Right lobe of liver (tissue), 6 donors: ENCODE measurements at regions not wholly inside any gene's neighbourhood (a gene's known extent, or its start where the extent isn't known, plus 50 kb on each side); places are given as distances from the start of the nearest gene placed in this dataset.

Experiments used
- ATAC-seq, 4 donors: fragments of 200-7000 bp; cut with Tn5 transposase; one replicate each; pipeline ENCODE4 v1.9.1; 2020; ENCODE audit warnings: mild to moderate bottlenecking in 4 of 4, moderate library complexity in 4 of 4
- DNase-seq, 3 donors: peaks; one replicate each; pipeline ENCODE4 v3.0.0-alpha.2; 2020
- H3K27ac ChIP-seq, 3 donors: fragments of 200-600 bp; one replicate each; pipeline ENCODE4 v1.8.0; 2022
- H3K27me3 ChIP-seq, 2 donors: fragments of 200-600 bp; one replicate each; pipeline ENCODE4 v1.8.0; 2022
- H3K36me3 ChIP-seq, 4 donors: fragments of 200-600 bp; sonication (generic) in 1 of 4; one replicate each; pipeline versions ENCODE4 v1.5.1 to v1.8.0; 2017 to 2022; ENCODE audit warnings: control low read depth in 1 of 4
- H3K4me1 ChIP-seq, 4 donors: fragments of 200-600 bp; sonication (generic) in 1 of 4; one replicate each; pipeline versions ENCODE4 v1.5.1 to v1.8.0; 2017 to 2022; ENCODE audit warnings: control low read depth in 1 of 4
- H3K4me3 ChIP-seq, 3 donors: fragments of 200-600 bp; one replicate each; pipeline ENCODE4 v1.8.0; 2022
- H3K9me3 ChIP-seq, 4 donors: fragments of 200-600 bp; sonication (generic) in 1 of 4; one replicate each; pipeline versions ENCODE4 v1.5.1 to v1.8.0; 2017 to 2022; ENCODE audit warnings: control low read depth in 1 of 4
- CTCF ChIP-seq, 4 donors: fragments of 200-600 bp in 3 of 4; fragments of 450-650 bp in 1 of 4; IDR thresholded peaks; one replicate each; pipeline versions ENCODE4 v1.5.1 to v1.8.0; 2016 to 2022; ENCODE audit warnings: antibody characterized with exemption in 4 of 4, mild to moderate bottlenecking in 2 of 4
- POLR2A ChIP-seq: fragments of 450-650 bp; IDR thresholded peaks from one replicate; pipeline ENCODE4 v1.6.1; 2017; ENCODE audit warnings: antibody characterized with exemption, mild to moderate bottlenecking
- WGBS: methylation state at CpG from one replicate; pipeline ENCODE4 v1.1.6; 2018; ENCODE audit warnings: low coverage, low lambda C conversion rate; ENCODE audit not compliant: insufficient coverage; ENCODE audit errors: missing lambda C conversion rate; 5-methylcytosine and 5-hydroxymethylcytosine counted together
- intact Hi-C, 2 donors: fragments of 100-400 bp; cut with DNase I; formaldehyde crosslinking; loops; one replicate each; pipeline versions ENCODE4 v1.11.2 to v1.14.1; 2022
- donor health status: DM: no; HTN: yes; CAD: no.
- donor health status: DM: no; HTN: no; CAD: no.
- donor health status: DM: no; HTN: no; CAD: no.
- donor health status: DM: no; HTN: yes; CAD: no.
- donor health status: DM: no; HTN: yes; CAD: no.

GRCh38 chr6:147621263-147621662, 112.8 kb downstream of the SAMD5 start:
- H3K4me3 ChIP-seq = no peak overlapping the region
- H3K27me3 ChIP-seq = no peaks in the 10 kb centered on the region
- intact Hi-C loops = no loop called here
- 71% methylated on average over 2 of the region's 3 CpGs for WGBS
- ATAC-seq (no peak), DNase-seq (no peak)
- H3K27ac ChIP-seq = no peak overlapping the region
- H3K4me1 ChIP-seq = no peaks in the 10 kb centered on the region
- no peak for TF ChIP-seq POLR2A
- TF ChIP-seq CTCF (IDR thresholded peaks at IDR 0.05) = no peak
- H3K36me3 ChIP-seq = no peaks in the 10 kb centered on the region
- no peaks in the 10 kb centered on the region for H3K9me3 ChIP-seq

DNA sequence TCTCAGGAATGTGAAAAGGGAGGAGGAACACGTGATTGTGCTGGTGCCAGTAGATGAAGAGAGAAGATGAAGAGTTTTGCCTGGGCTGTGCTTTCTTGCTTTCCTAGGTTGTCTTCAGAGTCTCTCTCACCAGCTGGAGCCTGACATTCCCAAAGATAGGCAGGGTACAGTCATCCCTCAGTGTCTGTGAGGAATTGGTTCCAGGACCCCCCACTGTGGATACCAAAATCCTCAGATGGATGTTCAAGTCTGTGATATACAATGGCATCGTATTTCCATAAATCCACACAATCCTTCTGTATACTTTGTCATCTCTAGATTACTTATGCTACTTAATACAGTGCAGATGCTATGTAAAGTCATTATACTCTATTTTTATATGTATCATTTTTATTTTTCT, 113.5 kb downstream of the SAMD5 start:
- no peak for TF ChIP-seq POLR2A
- no peak for TF ChIP-seq CTCF (IDR thresholded peaks at IDR 0.05)
- ATAC-seq (no peak), DNase-seq (no peak)
- 45% methylated on average over 1 of the region's 2 CpGs for WGBS
- Histone ChIP-seq H3K36me3 (no peaks in the 10 kb centered on the region), H3K9me3 (no peaks in the 10 kb centered on the region), H3K4me3 (no peak overlapping the region), H3K4me1 (no peaks in the 10 kb centered on the region), H3K27me3 (no peaks in the 10 kb centered on the region), H3K27ac (no peak overlapping the region)
- intact Hi-C loops = no loop called here

GRCh38 chr6:147624946-147625515, 116.5 kb downstream of the SAMD5 start:
- WGBS = 85% methylated on average over 6 of the region's 7 CpGs
- Histone ChIP-seq H3K27ac (no peak overlapping the region), H3K4me3 (no peak overlapping the region), H3K4me1 (no peaks in the 10 kb centered on the region), H3K9me3 (no peaks in the 10 kb centered on the region), H3K27me3 (no peaks in the 10 kb centered on the region), H3K36me3 (no peaks in the 10 kb centered on the region)
- intact Hi-C loops = no loop called here
- ATAC-seq = no peak
- no peak for DNase-seq
- TF ChIP-seq CTCF (IDR thresholded peaks at IDR 0.05) = no peak
- no peak for TF ChIP-seq POLR2A

GRCh38 chr6:147625946-147626345, 117.5 kb downstream of the SAMD5 start:
- no peaks in the 10 kb centered on the region for H3K4me1 ChIP-seq
- H3K4me3 ChIP-seq = no peak overlapping the region
- H3K27me3 ChIP-seq = no peaks in the 10 kb centered on the region
- ATAC-seq = no peak
- no peak for DNase-seq
- H3K27ac ChIP-seq = no peak overlapping the region
- no peak for TF ChIP-seq CTCF (IDR thresholded peaks at IDR 0.05)
- TF ChIP-seq POLR2A = no peak
- intact Hi-C loops = no loop called here
- WGBS = 61% methylated on average over 2 of the region's 2 CpGs
- no peaks in the 10 kb centered on the region for H3K9me3 ChIP-seq
- H3K36me3 ChIP-seq = no peaks in the 10 kb centered on the region

GRCh38 chr6:147627411-147627810, 118.9 kb downstream of the SAMD5 start:
- H3K4me3 ChIP-seq = no peak overlapping the region
- TF ChIP-seq POLR2A (no peak), CTCF (IDR thresholded peaks at IDR 0.05) (no peak)
- no peaks in the 10 kb centered on the region for H3K4me1 ChIP-seq
- H3K9me3 ChIP-seq = no peaks in the 10 kb centered on the region
- intact Hi-C loops = no loop called here
- DNase-seq (no peak), ATAC-seq (no peak)
- no peaks in the 10 kb centered on the region for H3K27me3 ChIP-seq
- no peak overlapping the region for H3K27ac ChIP-seq
- H3K36me3 ChIP-seq = no peaks in the 10 kb centered on the region
- 79% methylated on average over 4 of the region's 4 CpGs for WGBS
